NOMO-1 (cell line): ENCODE measurements at regions not wholly inside any gene's neighbourhood (a gene's known extent, or its start where the extent isn't known, plus 50 kb on each side); places are given as distances from the start of the nearest gene placed in this dataset.

Experiments
- DNase-seq, 2 experiments: peaks; one replicate each; lab custom pipeline; 2025; ENCODE audit not compliant: unreplicated experiment in 2 of 2; lab: John Stamatoyannopoulos, UW

- DNase-seq: peak; percentile 43 to 80
Measured at GRCh38 chr18:11324956-11325882, 175.8 kb upstream of the PIEZO2 start.

GRCh38 chr18:11324510-11324909 is 175.1 kb upstream of the PIEZO2 start:
- peak in 1 of 2 experiments; percentile 9 for DNase-seq

DNA sequence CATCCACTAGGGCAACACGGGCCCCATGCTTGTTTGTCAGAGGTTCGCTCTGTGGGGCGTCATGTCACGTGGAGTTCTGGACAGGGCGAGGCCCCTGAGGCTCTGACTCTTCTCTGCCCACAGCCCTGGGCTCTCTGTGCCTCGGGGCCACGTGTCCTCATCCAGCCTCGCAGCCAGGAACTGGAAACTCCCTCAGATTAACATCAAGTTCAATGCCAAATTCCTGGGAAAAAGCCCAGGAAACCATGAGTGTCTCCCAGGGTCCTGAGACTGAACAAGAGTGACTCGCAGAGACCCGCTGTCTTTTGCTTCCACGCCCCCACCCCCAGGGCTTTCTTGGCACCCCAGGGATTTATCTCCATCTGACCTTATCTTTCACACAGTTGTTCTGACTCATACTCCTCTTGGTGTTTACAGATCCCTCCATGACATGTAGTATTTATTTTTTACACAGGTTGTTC is 174.0 kb upstream of the PIEZO2 start:
- DNase-seq: no peak

GRCh38 chr18:11322716-11323115 is 173.3 kb upstream of the PIEZO2 start:
- no peak for DNase-seq

DNA sequence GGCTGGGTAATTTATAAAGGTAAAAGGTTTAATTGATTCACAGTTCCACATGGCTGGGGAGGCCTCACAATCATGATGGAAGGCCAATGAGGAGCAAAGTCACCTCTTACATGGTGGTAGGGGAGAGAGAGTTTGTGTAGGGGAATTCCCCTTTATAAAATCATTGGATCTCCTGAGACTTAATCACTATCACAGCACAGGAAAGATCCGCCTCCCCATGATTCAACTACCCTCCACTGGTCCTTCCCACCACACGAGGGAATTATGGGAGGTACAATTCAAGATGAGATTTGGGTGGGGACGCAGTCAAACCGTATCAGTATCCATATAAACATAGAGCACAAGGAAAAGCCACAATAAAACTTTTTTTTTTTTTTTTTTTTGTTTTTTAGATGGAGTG is 172.6 kb upstream of the PIEZO2 start:
- no peak for DNase-seq

DNA sequence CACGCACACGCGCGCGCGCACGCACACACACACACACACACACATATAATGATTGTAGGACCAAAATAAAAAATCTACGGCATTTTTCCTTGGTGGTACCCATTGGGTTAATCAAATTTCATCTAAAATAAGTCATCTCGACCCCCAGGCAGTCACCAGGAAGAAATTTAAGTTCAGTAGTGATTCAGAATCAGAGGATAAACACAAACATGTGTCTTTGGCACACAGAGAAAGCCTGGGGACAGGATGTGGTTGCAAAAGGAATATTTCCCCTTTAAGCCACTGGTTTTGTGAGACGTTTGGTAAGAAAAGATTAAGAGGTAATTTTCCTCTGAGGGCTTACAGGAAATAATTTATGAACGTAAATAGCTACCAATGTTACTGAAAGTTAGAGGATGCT is 171.6 kb upstream of the PIEZO2 start:
- DNase-seq: peak; percentile 45 to 68

GRCh38 chr18:11316546-11316945 is 167.2 kb upstream of the PIEZO2 start:
- no peak for DNase-seq

- peak; percentile 33 to 42 for DNase-seq
Measured at GRCh38 chr18:11310476-11311086, 161.2 kb upstream of the PIEZO2 start.

GRCh38 chr18:11309172-11309571 is 159.8 kb upstream of the PIEZO2 start:
- peak in 1 of 2 experiments; percentile 11 for DNase-seq

DNA sequence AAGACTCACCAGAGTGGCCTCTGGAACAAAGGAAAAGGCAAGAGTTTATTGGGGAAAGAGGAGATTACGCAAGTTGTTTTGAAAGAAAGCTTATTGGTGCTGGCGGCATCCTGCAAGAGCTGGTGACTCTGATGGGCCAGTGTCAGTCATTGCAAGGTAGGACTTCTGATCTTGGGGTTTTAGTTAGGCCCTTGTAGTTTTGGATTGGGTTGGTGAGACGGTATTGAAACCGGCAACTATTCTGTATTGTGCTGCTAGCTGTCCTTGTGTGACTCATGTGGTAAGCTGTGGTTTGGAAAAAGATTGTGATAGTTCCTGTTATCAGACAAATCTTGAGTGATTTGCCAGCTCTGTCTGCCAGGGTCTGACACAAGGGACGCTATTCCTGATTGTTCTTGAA is 159.1 kb upstream of the PIEZO2 start:
- peak; percentile 37 to 82 for DNase-seq

DNA sequence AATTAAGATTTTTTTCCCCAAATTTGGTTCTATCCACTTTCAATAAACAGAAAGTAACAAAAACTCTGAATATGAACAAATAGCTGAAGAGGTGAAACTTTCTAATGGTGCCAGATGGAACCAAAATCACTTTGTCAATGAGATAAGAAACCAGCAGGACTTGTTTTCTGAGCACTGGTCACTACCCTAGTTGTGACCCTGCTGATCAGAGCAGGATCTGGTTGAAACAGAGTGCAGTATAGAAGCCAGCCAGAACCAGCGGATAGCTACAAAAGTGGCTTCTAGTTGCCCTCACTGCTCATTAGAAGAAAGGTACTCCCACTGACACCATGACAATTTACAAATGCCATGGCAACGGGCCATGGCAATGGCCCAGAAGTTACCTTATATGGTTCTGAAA is 158.3 kb upstream of the PIEZO2 start:
- DNase-seq: no peak

GRCh38 chr18:11305507-11305906 is 156.1 kb upstream of the PIEZO2 start:
- DNase-seq: no peak

DNA sequence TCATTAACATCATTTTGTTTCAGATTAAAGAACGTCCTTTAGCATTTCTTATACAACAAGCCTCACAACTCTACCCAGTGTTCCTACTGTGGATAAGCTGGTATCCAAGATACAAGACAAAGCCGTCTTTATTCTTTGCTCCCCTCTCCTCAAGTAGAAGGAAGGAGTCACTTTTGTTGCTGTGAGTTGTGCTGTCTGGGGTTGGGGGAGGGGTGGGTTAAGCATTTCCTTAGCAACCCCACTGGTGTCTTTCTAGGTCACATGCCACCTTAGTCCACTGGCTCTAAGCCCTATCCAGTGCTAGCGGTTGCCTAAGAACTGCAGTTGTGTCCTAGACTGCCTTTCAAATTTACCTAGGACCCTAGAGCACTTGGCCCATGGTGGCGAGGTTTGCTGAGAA is 155.6 kb upstream of the PIEZO2 start:
- DNase-seq: no peak

- DNase-seq: no peak
Measured at GRCh38 chr18:11296946-11297345, 147.6 kb upstream of the PIEZO2 start.

GRCh38 chr18:11293794-11294193 is 144.4 kb upstream of the PIEZO2 start:
- peak in 1 of 2 experiments; percentile 34 for DNase-seq

DNA sequence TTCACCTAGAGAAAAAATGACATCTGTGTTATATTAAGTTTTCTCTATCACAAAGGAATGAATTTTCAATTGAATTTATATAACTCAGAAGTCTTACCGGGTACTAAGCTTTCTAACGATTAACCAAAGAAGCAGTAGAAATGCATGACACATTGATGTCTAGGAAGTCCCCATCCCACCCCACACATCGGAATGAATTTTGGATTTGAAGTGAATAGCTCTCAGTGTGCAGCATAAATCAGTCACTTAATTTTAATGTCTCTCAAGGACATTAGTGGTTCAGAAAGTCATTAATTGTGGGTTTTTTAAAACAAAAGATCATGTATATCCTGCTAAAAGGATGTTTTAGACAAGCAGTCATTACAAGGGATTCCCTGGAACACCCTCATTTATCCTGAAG is 141.4 kb upstream of the PIEZO2 start:
- DNase-seq: no peak

DNA sequence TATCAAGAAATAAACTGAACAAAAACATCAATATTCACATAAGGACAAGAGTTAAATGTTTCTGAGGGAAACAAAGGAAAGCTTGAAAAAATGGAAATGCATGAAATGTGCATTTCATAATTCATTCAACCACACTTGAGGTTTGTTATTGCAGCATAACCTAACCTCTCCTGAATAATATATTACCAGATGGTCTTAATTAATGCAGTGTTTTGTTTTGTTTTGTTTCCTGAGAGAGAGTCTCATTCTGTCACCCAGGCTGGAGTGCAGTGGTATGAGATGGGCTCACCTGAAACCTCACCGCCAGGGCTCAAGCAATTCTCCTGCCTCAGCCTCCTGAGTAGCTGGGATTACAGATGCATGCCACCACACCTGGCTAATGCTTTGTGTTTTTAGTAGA is 139.9 kb upstream of the PIEZO2 start:
- no peak for DNase-seq

- no peak for DNase-seq
Measured at GRCh38 chr18:11288401-11288800, 139.0 kb upstream of the PIEZO2 start.

GRCh38 chr18:11286431-11286830 is 137.1 kb upstream of the PIEZO2 start:
- DNase-seq: no peak

- DNase-seq: no peak
Measured at GRCh38 chr18:11284811-11285210, 135.4 kb upstream of the PIEZO2 start.

DNA sequence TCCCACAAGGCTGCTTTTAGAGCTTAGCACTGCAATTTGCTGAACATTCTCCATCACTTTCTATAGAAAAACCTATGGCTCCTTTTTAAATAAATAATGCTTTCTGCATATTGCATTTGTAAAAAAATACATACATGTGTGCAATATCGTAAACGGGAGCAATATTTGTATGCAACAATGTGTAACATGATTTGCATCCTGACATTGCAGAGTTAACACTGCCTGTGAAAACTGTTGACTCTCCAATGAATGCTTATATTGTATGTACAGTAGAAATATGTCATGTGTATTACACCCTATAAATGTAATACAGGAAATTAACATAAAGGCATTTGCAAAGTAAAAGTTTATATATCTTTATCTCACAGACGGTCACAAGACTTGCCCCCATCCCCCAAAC is 135.0 kb upstream of the PIEZO2 start:
- no peak for DNase-seq
